HCT116 (cell line): ENCODE measurements at regions not wholly inside any gene's neighbourhood (a gene's known extent, or its start where the extent isn't known, plus 50 kb on each side); places are given as distances from the start of the nearest gene placed in this dataset.

Source experiments
- ATAC-seq: fragments of 200-7000 bp; cut with Tn5 transposase; 2 replicates; pipeline ENCODE4 v1.9.1; 2020; ENCODE audit warnings: mild to moderate bottlenecking, moderate library complexity
- BruUV-seq: library from RNA; stranded (reverse); fragments of 400-500 nt; replicated peaks from 2 replicates; lab custom pipeline; 2021; lab: Mats Ljungman, UMichigan
- CTCF ChIA-PET: fragments of 300-600 bp; sonication (Branson Sonifier 250); formaldehyde crosslinking; loops from one replicate; lab custom pipeline; 2021; ENCODE audit warnings: antibody characterized with exemption; lab: Charles Lee
- POLR2A ChIA-PET: fragments of 300-600, 350-600 bp; sonication (Branson Sonifier 250); formaldehyde crosslinking; loops from one replicate; lab custom pipeline; 2021; ENCODE audit warnings: antibody characterized with exemption; lab: Charles Lee
- RAD21 ChIA-PET, 2 experiments: fragments of 300-600 bp; sonication (Branson Sonifier 250); formaldehyde crosslinking; loops; one replicate each; lab custom pipeline; 2023; ENCODE audit warnings: low total read pairs in 2 of 2; ENCODE audit not compliant: uncharacterized antibody in 2 of 2, unreplicated experiment in 2 of 2, low non-redundant PET in 1 of 2; lab: Charles Lee
- DNase-seq: peaks from one replicate; pipeline ENCODE4 v3.0.0-alpha.2; 2010; ENCODE audit warnings: low read depth, low spot score
- H2AFZ ChIP-seq: fragments of 200-600 bp; shearing (Covaris generic), sonication (generic); 2 replicates; pipeline ENCODE4 v1.6.1; 2017; ENCODE audit warnings: low read depth, mixed run types, mixed read lengths, antibody characterized with exemption, low read length; ENCODE audit not compliant: poor library complexity, severe bottlenecking
- H3K27ac ChIP-seq: 2 replicates; pipeline ENCODE4 v1.5.1; 2012; ENCODE audit warnings: low read depth, low read length
- H3K27me3 ChIP-seq: fragments of 200-600 bp; sonication (generic); 2 replicates; pipeline ENCODE4 v1.6.1; 2016; ENCODE audit warnings: mixed run types, low read length, mixed read lengths; ENCODE audit not compliant: insufficient read depth
- H3K36me3 ChIP-seq, 2 experiments: fragments of 200-500 bp in 1 of 2; fragments of 200-600 bp in 1 of 2; sonication (Bioruptor generic) in 1 of 2; sonication (generic) in 1 of 2; 2 replicates each; pipeline versions ENCODE4 v1.5.1 to v1.6.1; 2014 to 2016; ENCODE audit warnings: low read length in 2 of 2, inconsistent platforms in 1 of 2, mixed read lengths in 1 of 2, mixed run types in 1 of 2; ENCODE audit not compliant: insufficient read depth in 2 of 2, control insufficient read depth in 1 of 2
- H3K4me1 ChIP-seq, 2 experiments: fragments of 200-600 bp in 1 of 2; sonication (generic) in 1 of 2; 2 replicates each; pipeline versions ENCODE4 v1.5.1 to v1.6.1; 2012 to 2017; ENCODE audit warnings: low read length in 2 of 2, inconsistent platforms in 1 of 2, mild to moderate bottlenecking in 1 of 2, mixed read lengths in 1 of 2, mixed run types in 1 of 2, moderate library complexity in 1 of 2; ENCODE audit not compliant: insufficient read depth in 2 of 2, control insufficient read depth in 1 of 2
- H3K4me2 ChIP-seq: fragments of 200-600 bp; sonication (generic); 2 replicates; pipeline ENCODE4 v1.6.1; 2017; ENCODE audit warnings: mixed run types, low read length, mixed read lengths
- H3K4me3 ChIP-seq, 2 experiments: fragments of 200-600 bp in 1 of 2; sonication (generic) in 1 of 2; replicated peaks in 1 of 2; 2 replicates each; pipeline ENCODE4 v1.5.1; 2011 to 2016; ENCODE audit warnings: low read length in 2 of 2, control low read depth in 1 of 2, low read depth in 1 of 2, mild to moderate bottlenecking in 1 of 2, mixed read lengths in 1 of 2, mixed run types in 1 of 2
- H3K79me2 ChIP-seq: fragments of 200-600 bp; sonication (generic); 2 replicates; pipeline ENCODE4 v1.6.1; 2017; ENCODE audit warnings: mild to moderate bottlenecking, mixed run types, low read length, moderate library complexity, mixed read lengths; ENCODE audit not compliant: insufficient read depth
- H3K9ac ChIP-seq: fragments of 200-600 bp; sonication (generic); 2 replicates; pipeline ENCODE4 v1.6.1; 2016; ENCODE audit warnings: low read length, mixed read lengths
- H3K9me2 ChIP-seq: fragments of 200-600 bp; sonication (generic), shearing (Covaris generic); 2 replicates; pipeline ENCODE4 v1.6.1; 2017; ENCODE audit warnings: mixed run types, mild to moderate bottlenecking, moderate library complexity; ENCODE audit not compliant: insufficient read depth
- H3K9me3 ChIP-seq, 2 experiments: fragments of 200-500 bp in 1 of 2; fragments of 200-600 bp in 1 of 2; sonication (Bioruptor generic) in 1 of 2; sonication (generic) in 1 of 2; 2 replicates each; pipeline ENCODE4 v1.6.1; 2014 to 2017; ENCODE audit warnings: low read length in 2 of 2, mixed read lengths in 2 of 2, inconsistent platforms in 1 of 2, low read depth in 1 of 2, mild to moderate bottlenecking in 1 of 2, mixed run types in 1 of 2, moderate library complexity in 1 of 2; ENCODE audit not compliant: control insufficient read depth in 1 of 2, insufficient read depth in 1 of 2
- H4K20me1 ChIP-seq: fragments of 200-600 bp; sonication (generic), shearing (Covaris generic); 2 replicates; pipeline ENCODE4 v1.6.1; 2017; ENCODE audit warnings: mixed run types, mild to moderate bottlenecking, moderate library complexity; ENCODE audit not compliant: insufficient read depth
- CTCF ChIP-seq, 3 experiments: fragments of 200-600 bp in 1 of 3; sonication (generic) in 1 of 3; IDR thresholded peaks in 2 of 3; conservative IDR thresholded peaks in 1 of 3; 2 replicates each; pipeline ENCODE4 v1.5.1; 2012 to 2017; ENCODE audit warnings: low read depth in 2 of 3, low read length in 2 of 3, antibody characterized with exemption in 1 of 3, borderline replicate concordance in 1 of 3, control low read depth in 1 of 3, mild to moderate bottlenecking in 1 of 3, mixed read lengths in 1 of 3, mixed run types in 1 of 3, moderate library complexity in 1 of 3; ENCODE audit not compliant: insufficient read depth in 1 of 3
- EGR1 ChIP-seq: IDR thresholded peaks from 2 replicates; pipeline ENCODE4 v1.6.1; 2012; ENCODE audit warnings: low read depth
- JUND ChIP-seq: IDR thresholded peaks from 2 replicates; pipeline ENCODE4 v1.6.1; 2012
- MAX ChIP-seq: IDR thresholded peaks from 2 replicates; pipeline ENCODE4 v1.6.1; 2012
- POLR2AphosphoS5 ChIP-seq: IDR thresholded peaks from 2 replicates; pipeline ENCODE4 v1.6.1; 2011; ENCODE audit warnings: mild to moderate bottlenecking, low read depth, low read length, moderate library complexity
- REST ChIP-seq: IDR thresholded peaks from 2 replicates; pipeline ENCODE4 v1.6.1; 2012; ENCODE audit warnings: low read depth
- SIN3A ChIP-seq: IDR thresholded peaks from 2 replicates; pipeline ENCODE4 v1.6.1; 2012; ENCODE audit warnings: low read depth
- TCF7L2 ChIP-seq: IDR thresholded peaks from 2 replicates; pipeline ENCODE4 v1.7.0; 2011; ENCODE audit warnings: borderline replicate concordance, inconsistent platforms; ENCODE audit not compliant: insufficient read depth, insufficient read length; ENCODE audit errors: extremely low read depth
- YY1 ChIP-seq: IDR thresholded peaks from 2 replicates; pipeline ENCODE4 v1.6.1; 2011; ENCODE audit warnings: low read length, low read depth, moderate library complexity, mild to moderate bottlenecking; ENCODE audit not compliant: insufficient replicate concordance; ENCODE audit errors: extremely low read depth
- ZBTB33 ChIP-seq: IDR thresholded peaks from 2 replicates; pipeline ENCODE4 v1.6.1; 2011; ENCODE audit warnings: mild to moderate bottlenecking, low read length, moderate library complexity; ENCODE audit not compliant: insufficient replicate concordance; ENCODE audit errors: extremely low read depth
- ZFX ChIP-seq: fragments of 450-650 bp; IDR thresholded peaks from 2 replicates; pipeline ENCODE4 v1.6.1; 2017
- ZNF274 ChIP-seq: fragments of 200-500 bp; sonication (Bioruptor generic); IDR thresholded peaks from 2 replicates; pipeline ENCODE4 v1.6.1; 2014; ENCODE audit warnings: mild to moderate bottlenecking, low read depth, low read length, inconsistent platforms
- intact Hi-C: fragments of 100-400 bp; cut with micrococcal nuclease; formaldehyde crosslinking; loops from 2 replicates; pipeline ENCODE4 v1.10.0; 2022

GRCh38 chr4:169849456-169849855, 91.7 kb upstream of the HPF1 start:
- no peaks in the 10 kb centered on the region for H4K20me1 ChIP-seq
- no peak overlapping the region for H3K4me2 ChIP-seq
- RAD21 ChIA-PET, result no interaction called here

More at GRCh38 chr4:169849456-169849855, 91.7 kb upstream of the HPF1 start:
- Histone ChIP-seq H3K4me1 (no peaks in the 10 kb centered on the region), H3K9ac (no peak overlapping the region), H3K4me3 (no peak overlapping the region), H3K9me2 (no peaks in the 10 kb centered on the region), H3K27ac (no peak overlapping the region), H3K36me3 (no peaks in the 10 kb centered on the region), H3K9me3 (no peaks in the 10 kb centered on the region), H2AFZ (no peak overlapping the region), H3K27me3 (no peaks in the 10 kb centered on the region), H3K79me2 (no peaks in the 10 kb centered on the region)
- no TSS peak for BruUV-seq
- intact Hi-C loops, result no loop called here
- DNase-seq (no peak), ATAC-seq (no peak)
- CTCF ChIA-PET, result interaction anchor here (0.7 kb wide), 1 partner anchor 39 kb away, joined by 3 read pairs; no protein-coding TSS in a partner anchor
- POLR2A ChIA-PET, result no interaction called here
- TF ChIP-seq MAX, result no peak
- no peak for TF ChIP-seq TCF7L2
- TF ChIP-seq CTCF (IDR thresholded peaks at IDR 0.05 in 2 of 3, conservative IDR thresholded peaks at IDR 0.05 in 1 of 3; ENCODE audit: borderline replicate concordance in 1 of 3, insufficient read depth in 1 of 3, low read depth in 2 of 3, low read length in 2 of 3), result no peak
- no peak for TF ChIP-seq JUND
- no peak for TF ChIP-seq ZFX
- TF ChIP-seq ZNF274, result no peak
- TF ChIP-seq SIN3A, result no peak
- no peak for TF ChIP-seq REST
- TF ChIP-seq EGR1, result no peak
- no peak for TF ChIP-seq POLR2AphosphoS5
- no peak for TF ChIP-seq YY1
- TF ChIP-seq ZBTB33, result no peak
